Central memory CD8-positive, alpha-beta T cell (primary cell): ENCODE measurements at regions not wholly inside any gene's neighbourhood (a gene's known extent, or its start where the extent isn't known, plus 50 kb on each side); places are given as distances from the start of the nearest gene placed in this dataset.

Experiments
- ATAC-seq: fragments of 150-1000 bp; cut with Tn5 transposase; replicated peaks from 2 replicates; pipeline ENCODE4 v1.10.0; 2022; ENCODE audit warnings: mild to moderate bottlenecking, moderate FRiP score, moderate number of reproducible peaks; ENCODE audit not compliant: poor library complexity, severe bottlenecking; ENCODE audit errors: extremely low read depth
- DNase-seq, 2 donors: peaks; one replicate each; pipeline ENCODE4 v3.0.0; 2021; ENCODE audit warnings: low spot score in 2 of 2
- H3K27ac Mint-ChIP-seq: one replicate; pipeline ENCODE4 v1.8.0; 2022; ENCODE audit warnings: low read depth, mild to moderate bottlenecking, moderate library complexity, mixed read lengths
- H3K27me3 Mint-ChIP-seq: one replicate; pipeline ENCODE4 v1.8.0; 2022; ENCODE audit warnings: mixed read lengths
- H3K36me3 Mint-ChIP-seq: one replicate; pipeline ENCODE4 v1.8.0; 2022; ENCODE audit warnings: mild to moderate bottlenecking, moderate library complexity, mixed read lengths; ENCODE audit not compliant: insufficient read depth
- H3K4me1 Mint-ChIP-seq: one replicate; pipeline ENCODE4 v1.8.0; 2022; ENCODE audit warnings: mixed read lengths
- H3K4me3 Mint-ChIP-seq: one replicate; pipeline ENCODE4 v1.8.0; 2022; ENCODE audit warnings: mild to moderate bottlenecking, moderate library complexity, mixed read lengths
- H3K9me3 Mint-ChIP-seq: one replicate; pipeline ENCODE4 v1.8.0; 2022; ENCODE audit warnings: mixed read lengths

- Mint-ChIP-seq H3K27me3 (peaks cover 18% of the 10 kb centered on the region), H3K4me1 (peaks cover 12% of the 10 kb centered on the region), H3K9me3 (no peaks in the 10 kb centered on the region), H3K27ac (no peak overlapping the region), H3K36me3 (no peaks in the 10 kb centered on the region), H3K4me3 (no peak overlapping the region)
- DNase-seq (no peak), ATAC-seq (no peak)
Measured at GRCh38 chr1:11379851-11380250, 99.1 kb upstream of the DISP3 start.

GRCh38 chr1:11380500-11380899 lies 98.5 kb upstream of the DISP3 start:
- no peaks in the 10 kb centered on the region for H3K9me3 Mint-ChIP-seq

GRCh38 chr1:11383553-11384169 lies 95.3 kb upstream of the DISP3 start:
- H3K4me1 Mint-ChIP-seq: peaks cover 12% of the 10 kb centered on the region
- no peaks in the 10 kb centered on the region for H3K9me3 Mint-ChIP-seq
- H3K27me3 Mint-ChIP-seq: peaks cover 18% of the 10 kb centered on the region
- ATAC-seq (no peak), DNase-seq (no peak)
- no peaks in the 10 kb centered on the region for H3K36me3 Mint-ChIP-seq
- H3K4me3 Mint-ChIP-seq: no peak overlapping the region
- no peak overlapping the region for H3K27ac Mint-ChIP-seq

More at GRCh38 chr1:11380500-11380899, 98.5 kb upstream of the DISP3 start:
- H3K4me1 Mint-ChIP-seq: peaks cover 12% of the 10 kb centered on the region
- H3K36me3 Mint-ChIP-seq: no peaks in the 10 kb centered on the region
- peaks cover 18% of the 10 kb centered on the region for H3K27me3 Mint-ChIP-seq
- ATAC-seq (no peak), DNase-seq (no peak)
- no peak overlapping the region for H3K27ac Mint-ChIP-seq
- H3K4me3 Mint-ChIP-seq: no peak overlapping the region

- no peaks in the 10 kb centered on the region for H3K9me3 Mint-ChIP-seq
- peaks cover 12% of the 10 kb centered on the region for H3K4me1 Mint-ChIP-seq
- H3K4me3 Mint-ChIP-seq: no peak overlapping the region
- peaks cover 18% of the 10 kb centered on the region for H3K27me3 Mint-ChIP-seq
- ATAC-seq: no peak
- no peak for DNase-seq
- no peak overlapping the region for H3K27ac Mint-ChIP-seq
- peaks cover 1% of the 10 kb centered on the region for H3K36me3 Mint-ChIP-seq
Measured at GRCh38 chr1:11384170-11384554, 94.8 kb upstream of the DISP3 start.

GRCh38 chr1:11387829-11388228 lies 91.1 kb upstream of the DISP3 start:
- H3K27me3 Mint-ChIP-seq: no peaks in the 10 kb centered on the region
- H3K4me1 Mint-ChIP-seq: peaks cover 12% of the 10 kb centered on the region
- peaks cover 3% of the 10 kb centered on the region for H3K36me3 Mint-ChIP-seq
- no peak overlapping the region for H3K4me3 Mint-ChIP-seq
- ATAC-seq (no peak), DNase-seq (no peak)
- H3K27ac Mint-ChIP-seq: no peak overlapping the region
- H3K9me3 Mint-ChIP-seq: no peaks in the 10 kb centered on the region

GRCh38 chr1:11388617-11389016 lies 90.3 kb upstream of the DISP3 start:
- Mint-ChIP-seq H3K9me3 (no peaks in the 10 kb centered on the region), H3K4me1 (peaks cover 8% of the 10 kb centered on the region), H3K4me3 (no peak overlapping the region), H3K36me3 (peaks cover 3% of the 10 kb centered on the region), H3K27me3 (peaks cover 5% of the 10 kb centered on the region), H3K27ac (no peak overlapping the region)
- ATAC-seq (no peak), DNase-seq (no peak)

GRCh38 chr1:11391327-11391726 lies 87.6 kb upstream of the DISP3 start:
- no peak overlapping the region for H3K27ac Mint-ChIP-seq
- H3K27me3 Mint-ChIP-seq: peaks cover 33% of the 10 kb centered on the region
- DNase-seq (no peak), ATAC-seq (no peak)
- H3K4me3 Mint-ChIP-seq: no peak overlapping the region
- peaks cover 3% of the 10 kb centered on the region for H3K36me3 Mint-ChIP-seq
- no peaks in the 10 kb centered on the region for H3K9me3 Mint-ChIP-seq
- H3K4me1 Mint-ChIP-seq: no peaks in the 10 kb centered on the region

- H3K4me1 Mint-ChIP-seq: no peaks in the 10 kb centered on the region
- H3K4me3 Mint-ChIP-seq: no peak overlapping the region
- H3K27me3 Mint-ChIP-seq: peaks cover 38% of the 10 kb centered on the region
- no peak overlapping the region for H3K27ac Mint-ChIP-seq
- H3K36me3 Mint-ChIP-seq: peaks cover 3% of the 10 kb centered on the region
- no peak for ATAC-seq
- H3K9me3 Mint-ChIP-seq: no peaks in the 10 kb centered on the region
- DNase-seq: no peak
Measured at GRCh38 chr1:11391886-11392285, 87.1 kb upstream of the DISP3 start.

GRCh38 chr1:11394592-11395245 lies 84.2 kb upstream of the DISP3 start:
- DNase-seq: no peak
- no peak for ATAC-seq
- no peaks in the 10 kb centered on the region for H3K4me1 Mint-ChIP-seq
- H3K27ac Mint-ChIP-seq: no peak overlapping the region
- H3K4me3 Mint-ChIP-seq: no peak overlapping the region
- peaks cover 2% of the 10 kb centered on the region for H3K36me3 Mint-ChIP-seq
- peaks cover 51% of the 10 kb centered on the region for H3K27me3 Mint-ChIP-seq
- H3K9me3 Mint-ChIP-seq: no peaks in the 10 kb centered on the region

- ATAC-seq (no peak), DNase-seq (no peak)
- no peaks in the 10 kb centered on the region for H3K4me1 Mint-ChIP-seq
- no peak overlapping the region for H3K4me3 Mint-ChIP-seq
- no peak overlapping the region for H3K27ac Mint-ChIP-seq
- H3K9me3 Mint-ChIP-seq: no peaks in the 10 kb centered on the region
- peaks cover 2% of the 10 kb centered on the region for H3K36me3 Mint-ChIP-seq
- peaks cover 51% of the 10 kb centered on the region for H3K27me3 Mint-ChIP-seq
Measured at GRCh38 chr1:11395616-11396015, 83.3 kb upstream of the DISP3 start.

- H3K4me1 Mint-ChIP-seq: no peaks in the 10 kb centered on the region
- H3K27ac Mint-ChIP-seq: no peak overlapping the region
- H3K27me3 Mint-ChIP-seq: peaks cover 51% of the 10 kb centered on the region
- ATAC-seq (no peak), DNase-seq (no peak)
- H3K36me3 Mint-ChIP-seq: no peaks in the 10 kb centered on the region
- no peak overlapping the region for H3K4me3 Mint-ChIP-seq
- no peaks in the 10 kb centered on the region for H3K9me3 Mint-ChIP-seq
Measured at GRCh38 chr1:11397151-11397901, 81.6 kb upstream of the DISP3 start.

GRCh38 chr1:11399250-11399649 lies 79.7 kb upstream of the DISP3 start:
- Mint-ChIP-seq H3K9me3 (no peaks in the 10 kb centered on the region), H3K36me3 (no peaks in the 10 kb centered on the region), H3K27ac (no peak overlapping the region), H3K27me3 (peaks cover 43% of the 10 kb centered on the region), H3K4me3 (no peak overlapping the region), H3K4me1 (no peaks in the 10 kb centered on the region)
- DNase-seq (no peak), ATAC-seq (no peak)

- H3K9me3 Mint-ChIP-seq: no peaks in the 10 kb centered on the region
- no peaks in the 10 kb centered on the region for H3K36me3 Mint-ChIP-seq
- no peak overlapping the region for H3K27ac Mint-ChIP-seq
- H3K4me3 Mint-ChIP-seq: no peak overlapping the region
- ATAC-seq (no peak), DNase-seq (no peak)
- no peaks in the 10 kb centered on the region for H3K4me1 Mint-ChIP-seq
- peaks cover 43% of the 10 kb centered on the region for H3K27me3 Mint-ChIP-seq
Measured at GRCh38 chr1:11400155-11400554, 78.8 kb upstream of the DISP3 start.
